ENCODE measurements at regions not wholly inside any gene's neighbourhood (a gene's known extent, or its start where the extent isn't known, plus 50 kb on each side); places are given as distances from the start of the nearest gene placed in this dataset.

GRCh38 chr6:98514796-98515195 is 319.6 kb upstream of the POU3F2 start:
- no peak for TF ChIP-seq CTCF (IDR thresholded peaks at IDR 0.05)

GRCh38 chr6:98516206-98516605 is 318.2 kb upstream of the POU3F2 start:
- no peak for TF ChIP-seq CTCF (IDR thresholded peaks at IDR 0.05)

DNA sequence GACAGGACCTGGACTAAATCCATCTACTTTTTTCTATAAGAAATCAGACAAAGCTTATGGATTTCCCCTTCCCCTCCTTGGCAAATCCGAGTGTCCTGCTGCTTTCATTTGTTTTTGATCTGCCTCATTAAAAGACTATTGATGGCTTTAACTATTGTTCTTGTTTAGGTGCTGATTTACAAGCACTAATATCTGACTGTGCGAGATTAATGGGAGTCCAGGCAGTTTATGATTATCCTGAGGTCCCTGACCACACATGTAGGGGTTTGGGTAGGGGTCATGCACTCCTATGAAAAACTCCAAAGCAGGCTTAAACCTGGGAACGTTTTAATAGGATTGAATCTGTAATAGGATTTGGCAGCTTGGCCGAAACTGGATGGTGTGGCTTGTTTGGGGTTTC is 317.5 kb upstream of the POU3F2 start:
- TF ChIP-seq CTCF (IDR thresholded peaks at IDR 0.05), result no peak

DNA sequence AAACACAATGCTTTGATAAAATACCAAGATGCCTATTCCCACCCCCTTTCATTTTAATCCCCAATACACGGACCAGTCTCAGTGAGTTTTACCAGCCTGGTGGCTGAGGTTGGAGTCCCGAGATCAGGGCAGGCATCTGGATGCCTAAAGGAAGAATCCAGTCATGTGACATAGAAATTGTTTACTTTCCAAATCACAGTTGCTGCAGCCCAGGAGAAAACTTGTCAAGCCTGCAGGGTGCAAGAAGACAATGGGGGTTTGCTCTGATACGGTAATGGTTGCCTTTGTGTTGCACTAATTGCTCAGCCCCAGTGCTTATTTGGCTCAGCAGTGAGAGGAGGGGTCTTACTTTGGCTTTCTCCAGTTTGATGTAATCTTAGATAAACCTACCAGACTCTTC is 308.5 kb upstream of the POU3F2 start:
- TF ChIP-seq CTCF (IDR thresholded peaks at IDR 0.05), result no peak

- TF ChIP-seq CTCF (IDR thresholded peaks at IDR 0.05), result no peak
Measured at GRCh38 chr6:98526465-98526864, 307.9 kb upstream of the POU3F2 start.

DNA sequence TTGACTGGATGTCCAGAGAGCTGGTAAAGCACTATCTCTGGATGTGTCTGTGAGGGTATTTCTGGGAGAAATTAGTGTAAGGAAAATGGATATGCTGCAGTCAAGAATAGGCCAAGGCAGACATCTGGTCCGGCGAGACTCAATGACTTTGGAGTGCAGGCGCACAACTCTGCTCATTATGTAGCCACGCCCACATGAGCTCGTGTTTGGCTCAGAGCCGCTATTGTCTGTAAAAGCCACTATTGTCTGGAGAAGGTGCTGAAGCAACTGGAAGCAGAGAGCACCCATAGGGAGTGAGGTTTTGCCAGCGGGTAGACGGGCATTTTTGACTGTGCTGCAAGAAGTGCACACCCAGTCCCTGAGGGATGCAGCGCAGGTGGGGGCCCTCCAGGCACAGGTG is 305.0 kb upstream of the POU3F2 start:
- no peak for TF ChIP-seq CTCF (IDR thresholded peaks at IDR 0.05)

GRCh38 chr6:98530732-98531131 is 303.6 kb upstream of the POU3F2 start:
- no peak for TF ChIP-seq CTCF (IDR thresholded peaks at IDR 0.05)

DNA sequence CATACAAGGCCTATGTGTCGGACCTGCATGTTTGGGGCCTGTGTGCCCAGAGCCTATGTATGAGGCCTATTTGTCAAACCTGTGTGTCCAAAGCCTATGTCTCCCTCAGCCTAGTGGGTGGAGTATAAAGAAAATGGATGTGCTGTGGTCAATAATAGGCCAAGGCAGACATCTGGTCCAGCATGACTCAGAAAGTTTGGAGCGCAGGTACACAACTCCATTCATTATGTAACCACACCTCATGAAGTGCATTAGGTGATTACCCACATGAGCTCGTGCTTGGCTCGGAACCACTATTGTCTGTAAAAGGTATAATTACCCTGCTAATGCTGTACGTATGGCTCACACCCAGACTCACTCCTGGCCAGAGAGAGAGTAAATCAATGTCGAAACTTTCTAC is 302.4 kb upstream of the POU3F2 start:
- no peak for TF ChIP-seq CTCF (IDR thresholded peaks at IDR 0.05)
